Parathyroid adenoma (tissue), 2 donors: ENCODE measurements at regions not wholly inside any gene's neighbourhood (a gene's known extent, or its start where the extent isn't known, plus 50 kb on each side); places are given as distances from the start of the nearest gene placed in this dataset.
"Not testable (repeated sequence)": the region's sequence is repeated elsewhere in the genome, so short reads cannot be mapped to it uniquely, and the experiment has no call there.

Source experiments
- H2AFZ ChIP-seq: fragments of 300-600 bp; sonication (generic); one replicate; pipeline ENCODE4 v1.7.0; 2017; ENCODE audit warnings: antibody characterized with exemption, mild to moderate bottlenecking
- H3K27ac ChIP-seq: fragments of 300-600 bp; sonication (generic); one replicate; pipeline ENCODE4 v1.7.0; 2017
- H3K27me3 ChIP-seq: fragments of 300-600 bp; sonication (generic); one replicate; pipeline ENCODE4 v1.7.0; 2017; ENCODE audit warnings: low read length; ENCODE audit not compliant: control insufficient read depth, insufficient read depth
- H3K36me3 ChIP-seq: fragments of 300-600 bp; sonication (generic); one replicate; pipeline ENCODE4 v1.7.0; 2017; ENCODE audit warnings: low read length; ENCODE audit not compliant: control insufficient read depth, insufficient read depth
- H3K4me1 ChIP-seq: fragments of 300-600 bp; sonication (generic); one replicate; pipeline ENCODE4 v1.7.0; 2017; ENCODE audit warnings: control low read depth
- H3K4me2 ChIP-seq: fragments of 300-600 bp; sonication (generic); one replicate; pipeline ENCODE4 v1.7.0; 2017; ENCODE audit warnings: low read length
- H3K4me3 ChIP-seq: fragments of 300-600 bp; sonication (generic); one replicate; pipeline ENCODE4 v1.7.0; 2017; ENCODE audit warnings: low read depth, low read length
- H3K79me2 ChIP-seq: fragments of 300-600 bp; sonication (generic); one replicate; pipeline ENCODE4 v1.7.0; 2017; ENCODE audit warnings: control low read depth
- H3K9ac ChIP-seq: fragments of 300-600 bp; sonication (generic); one replicate; pipeline ENCODE4 v1.7.0; 2017; ENCODE audit warnings: mild to moderate bottlenecking
- H3K9me3 ChIP-seq: fragments of 300-600 bp; sonication (generic); one replicate; pipeline ENCODE4 v1.7.0; 2017; ENCODE audit warnings: low read length; ENCODE audit not compliant: control insufficient read depth
- TF ChIP-seq, protein P1 (sequence below): fragments of 300-600 bp; sonication (generic); IDR thresholded peaks from one replicate; pipeline ENCODE4 v1.7.0; 2017; ENCODE audit warnings: antibody characterized with exemption, mild to moderate bottlenecking
- donor health status: primary hyperparathyroidism.

DNA sequence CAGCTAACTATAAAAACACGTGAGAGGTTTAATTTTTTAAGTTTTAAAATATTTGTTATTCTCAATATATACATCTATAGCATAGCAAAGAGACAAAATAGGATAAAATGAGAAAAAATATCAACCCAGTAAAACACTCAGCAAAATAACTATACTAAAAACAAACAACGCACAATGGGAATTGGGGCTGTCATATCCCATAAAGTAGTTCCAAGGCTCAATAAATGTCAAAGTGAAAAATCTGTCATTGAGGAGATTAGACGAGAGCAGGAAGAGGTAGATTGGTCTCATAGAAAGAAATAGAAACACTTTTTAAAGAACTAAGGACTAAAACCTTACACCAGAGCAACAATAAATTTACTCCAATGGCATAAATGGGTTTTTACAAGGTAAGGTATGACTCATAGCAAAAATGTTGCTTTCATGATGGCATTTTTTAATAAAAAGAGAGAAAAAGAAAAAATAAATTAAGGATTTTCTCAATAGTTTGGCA is 153.7 kb downstream of the EVA1A start:
- H3K4me3 ChIP-seq = no peak overlapping the region
- H3K79me2 ChIP-seq = no peaks in the 10 kb centered on the region
- no peak overlapping the region for H2AFZ ChIP-seq
- H3K4me2 ChIP-seq = no peak overlapping the region
- no peak overlapping the region for H3K27ac ChIP-seq
- no peaks in the 10 kb centered on the region for H3K4me1 ChIP-seq
- no peaks in the 10 kb centered on the region for H3K27me3 ChIP-seq
- TF ChIP-seq, protein P1, sequence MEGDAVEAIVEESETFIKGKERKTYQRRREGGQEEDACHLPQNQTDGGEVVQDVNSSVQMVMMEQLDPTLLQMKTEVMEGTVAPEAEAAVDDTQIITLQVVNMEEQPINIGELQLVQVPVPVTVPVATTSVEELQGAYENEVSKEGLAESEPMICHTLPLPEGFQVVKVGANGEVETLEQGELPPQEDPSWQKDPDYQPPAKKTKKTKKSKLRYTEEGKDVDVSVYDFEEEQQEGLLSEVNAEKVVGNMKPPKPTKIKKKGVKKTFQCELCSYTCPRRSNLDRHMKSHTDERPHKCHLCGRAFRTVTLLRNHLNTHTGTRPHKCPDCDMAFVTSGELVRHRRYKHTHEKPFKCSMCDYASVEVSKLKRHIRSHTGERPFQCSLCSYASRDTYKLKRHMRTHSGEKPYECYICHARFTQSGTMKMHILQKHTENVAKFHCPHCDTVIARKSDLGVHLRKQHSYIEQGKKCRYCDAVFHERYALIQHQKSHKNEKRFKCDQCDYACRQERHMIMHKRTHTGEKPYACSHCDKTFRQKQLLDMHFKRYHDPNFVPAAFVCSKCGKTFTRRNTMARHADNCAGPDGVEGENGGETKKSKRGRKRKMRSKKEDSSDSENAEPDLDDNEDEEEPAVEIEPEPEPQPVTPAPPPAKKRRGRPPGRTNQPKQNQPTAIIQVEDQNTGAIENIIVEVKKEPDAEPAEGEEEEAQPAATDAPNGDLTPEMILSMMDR = no peak
- no peak overlapping the region for H3K9ac ChIP-seq
- no peaks in the 10 kb centered on the region for H3K9me3 ChIP-seq
- H3K36me3 ChIP-seq = no peaks in the 10 kb centered on the region

DNA sequence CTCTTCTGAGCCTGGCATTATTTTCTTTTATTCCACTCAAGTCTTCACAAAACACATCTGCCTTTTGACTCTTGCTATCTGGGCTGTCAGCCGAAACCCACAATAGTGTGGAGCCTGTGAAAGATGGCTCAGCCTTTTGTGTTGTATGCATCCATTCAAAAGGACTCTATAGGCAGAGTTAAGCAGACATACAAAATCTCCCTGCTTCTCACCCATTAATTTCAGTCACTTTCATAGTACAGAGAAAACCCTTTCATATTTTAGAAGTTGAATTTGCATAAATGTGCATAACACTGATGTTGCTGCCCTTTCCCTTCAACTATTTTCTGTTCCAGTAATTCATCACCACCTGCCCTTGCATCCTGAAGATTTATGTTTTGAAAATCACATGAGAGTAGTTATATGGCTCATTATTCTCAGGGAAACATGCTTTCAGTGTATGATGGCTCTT is 154.6 kb downstream of the EVA1A start:
- no peak overlapping the region for H2AFZ ChIP-seq
- H3K9me3 ChIP-seq = no peaks in the 10 kb centered on the region
- no peak overlapping the region for H3K4me2 ChIP-seq
- H3K36me3 ChIP-seq = no peaks in the 10 kb centered on the region
- H3K27ac ChIP-seq = no peak overlapping the region
- no peaks in the 10 kb centered on the region for H3K4me1 ChIP-seq
- TF ChIP-seq, protein P1 = no peak
- H3K79me2 ChIP-seq = no peaks in the 10 kb centered on the region
- H3K27me3 ChIP-seq = no peaks in the 10 kb centered on the region
- H3K4me3 ChIP-seq = no peak overlapping the region
- H3K9ac ChIP-seq = no peak overlapping the region

DNA sequence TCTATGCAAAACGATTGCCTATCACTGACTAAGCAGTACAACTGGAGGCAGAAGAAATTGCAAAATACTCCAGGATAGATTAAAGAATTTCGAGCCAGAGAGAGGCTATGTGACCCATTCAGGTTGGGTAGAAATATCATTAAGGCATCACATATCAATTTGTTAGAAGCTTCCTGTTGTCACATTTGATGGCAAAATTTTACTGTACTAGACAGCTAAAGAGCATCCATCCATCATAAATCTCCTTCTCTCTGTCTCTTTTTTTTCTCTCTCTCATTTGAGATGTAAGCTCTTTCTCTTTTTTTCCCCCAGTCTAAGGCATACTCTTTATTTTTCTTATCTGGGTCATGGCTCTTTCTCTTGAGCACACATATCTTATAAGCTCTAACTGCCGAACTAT is 155.7 kb downstream of the EVA1A start:
- TF ChIP-seq, protein P1 = no peak
- Histone ChIP-seq H3K9ac (no peak overlapping the region), H3K4me3 (no peak overlapping the region), H2AFZ (no peak overlapping the region), H3K4me1 (no peaks in the 10 kb centered on the region), H3K79me2 (no peaks in the 10 kb centered on the region), H3K36me3 (no peaks in the 10 kb centered on the region), H3K27me3 (no peaks in the 10 kb centered on the region), H3K27ac (no peak overlapping the region), H3K4me2 (no peak overlapping the region), H3K9me3 (no peaks in the 10 kb centered on the region)

DNA sequence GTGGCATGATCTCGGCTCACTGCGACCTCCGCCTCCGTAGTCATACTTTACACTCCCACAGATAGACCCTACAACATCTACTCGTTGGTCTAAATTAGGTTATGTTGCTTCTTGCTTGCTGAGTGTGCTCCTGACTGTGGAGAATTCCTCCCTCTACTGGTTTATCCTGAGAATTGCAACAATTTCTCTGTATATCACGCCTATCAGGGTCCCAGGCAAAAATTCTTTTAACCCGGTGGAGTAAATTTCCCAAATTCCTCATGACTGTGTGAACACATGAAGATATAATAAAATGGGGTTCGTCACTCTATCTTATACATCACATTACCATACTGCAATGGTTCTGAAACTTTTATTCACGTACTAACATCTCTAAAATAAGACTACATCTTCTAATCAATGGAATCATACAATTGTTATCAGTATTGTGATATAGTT is 156.7 kb downstream of the EVA1A start:
- no peak overlapping the region for H2AFZ ChIP-seq
- H3K4me3 ChIP-seq = no peak overlapping the region
- H3K4me1 ChIP-seq = no peaks in the 10 kb centered on the region
- no peaks in the 10 kb centered on the region for H3K9me3 ChIP-seq
- no peaks in the 10 kb centered on the region for H3K27me3 ChIP-seq
- no peak overlapping the region for H3K9ac ChIP-seq
- no peak overlapping the region for H3K4me2 ChIP-seq
- TF ChIP-seq, protein P1 = peak; percentile 69
- no peaks in the 10 kb centered on the region for H3K79me2 ChIP-seq
- H3K36me3 ChIP-seq = no peaks in the 10 kb centered on the region
- no peak overlapping the region for H3K27ac ChIP-seq

DNA sequence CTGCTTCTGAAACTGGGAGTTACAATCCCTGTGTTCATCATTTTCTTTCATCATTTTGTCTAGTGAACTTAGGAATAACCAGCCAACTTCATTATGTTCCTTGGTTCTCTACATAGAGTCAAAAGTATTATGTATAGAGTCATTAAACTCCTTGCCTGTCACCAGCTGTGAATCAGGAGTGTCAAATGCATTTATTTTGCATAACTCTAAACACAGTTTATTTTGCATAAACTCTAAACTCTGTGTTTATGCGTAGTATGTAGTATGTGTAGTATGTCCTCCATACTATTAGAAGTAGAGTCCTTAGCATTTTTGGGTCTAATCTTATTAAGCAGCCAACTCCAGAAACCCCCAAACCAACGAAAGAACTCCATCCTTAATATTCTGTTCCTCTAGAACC is 164.4 kb downstream of the EVA1A start:
- no peaks in the 10 kb centered on the region for H3K9me3 ChIP-seq
- no peaks in the 10 kb centered on the region for H3K27me3 ChIP-seq
- TF ChIP-seq, protein P1 = no peak
- no peaks in the 10 kb centered on the region for H3K36me3 ChIP-seq
- no peak overlapping the region for H3K4me3 ChIP-seq
- H2AFZ ChIP-seq = no peak overlapping the region
- H3K4me1 ChIP-seq = no peaks in the 10 kb centered on the region
- no peak overlapping the region for H3K4me2 ChIP-seq
- no peak overlapping the region for H3K27ac ChIP-seq
- no peak overlapping the region for H3K9ac ChIP-seq
- no peaks in the 10 kb centered on the region for H3K79me2 ChIP-seq

DNA sequence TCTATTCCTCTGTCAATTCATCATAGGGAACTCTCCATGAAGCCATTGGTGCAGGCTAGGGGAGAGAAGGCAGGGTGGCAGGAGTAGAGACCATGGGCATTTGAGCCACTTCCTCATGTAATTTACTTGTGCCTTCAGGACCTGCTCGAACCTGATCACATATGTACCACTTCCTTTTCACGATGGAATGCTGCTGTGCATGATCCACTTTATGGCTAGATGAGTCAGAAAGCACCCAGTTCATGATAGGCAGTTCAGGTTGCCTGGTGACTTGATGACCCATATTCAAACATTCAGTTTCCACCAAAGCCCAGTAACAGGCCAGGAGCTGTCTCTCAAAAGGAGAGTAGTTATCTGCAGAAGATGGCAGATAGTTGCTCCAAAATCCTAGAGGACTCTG is 166.0 kb downstream of the EVA1A start:
- not testable (repeated sequence) for H3K27ac ChIP-seq, H3K9me3 ChIP-seq, H3K4me2 ChIP-seq, H3K79me2 ChIP-seq, H3K9ac ChIP-seq, H3K4me1 ChIP-seq, H3K27me3 ChIP-seq, H2AFZ ChIP-seq, H3K36me3 ChIP-seq, H3K4me3 ChIP-seq
